ENCODE measurements at regions not wholly inside any gene's neighbourhood (a gene's known extent, or its start where the extent isn't known, plus 50 kb on each side); places are given as distances from the start of the nearest gene placed in this dataset.

- no peak for TF ChIP-seq SIN3A (IDR thresholded peaks at IDR 0.05; ENCODE audit: borderline replicate concordance, insufficient read depth, low read length)
- TF ChIP-seq REST (IDR thresholded peaks at IDR 0.05; ENCODE audit: insufficient read depth in 1 of 2, low read depth in 2 of 2, low read length in 2 of 2): no peak
- no peak for TF ChIP-seq FOXP2 (optimal IDR thresholded peaks at IDR 0.05; ENCODE audit: borderline replicate concordance, extremely low read depth, extremely low read length, insufficient read depth)
- TF ChIP-seq POLR2AphosphoS5 (IDR thresholded peaks at IDR 0.05; ENCODE audit: low read depth, low read length): no peak
- no peak for TF ChIP-seq TAF1 (IDR thresholded peaks at IDR 0.05; ENCODE audit: borderline replicate concordance, insufficient read depth, low read length)
These were observed 96.2 kb upstream of the HAND2 start for GRCh38 chr4:173626277-173626676.

GRCh38 chr4:173609158-173609557 is 79.1 kb upstream of the HAND2 start:
- no peak for TF ChIP-seq TAF1 (IDR thresholded peaks at IDR 0.05; ENCODE audit: borderline replicate concordance, insufficient read depth, low read length)
- TF ChIP-seq POLR2AphosphoS5 (IDR thresholded peaks at IDR 0.05; ENCODE audit: low read depth, low read length): no peak
- no peak for TF ChIP-seq FOXP2 (optimal IDR thresholded peaks at IDR 0.05; ENCODE audit: borderline replicate concordance, extremely low read depth, extremely low read length, insufficient read depth)
- TF ChIP-seq REST (IDR thresholded peaks at IDR 0.05; ENCODE audit: insufficient read depth in 1 of 2, low read depth in 2 of 2, low read length in 2 of 2): no peak
- no peak for TF ChIP-seq SIN3A (IDR thresholded peaks at IDR 0.05; ENCODE audit: borderline replicate concordance, insufficient read depth, low read length)

- TF ChIP-seq REST (IDR thresholded peaks at IDR 0.05; ENCODE audit: insufficient read depth in 1 of 2, low read depth in 2 of 2, low read length in 2 of 2) (no peak), SIN3A (IDR thresholded peaks at IDR 0.05; ENCODE audit: borderline replicate concordance, insufficient read depth, low read length) (no peak), TAF1 (IDR thresholded peaks at IDR 0.05; ENCODE audit: borderline replicate concordance, insufficient read depth, low read length) (no peak), POLR2AphosphoS5 (IDR thresholded peaks at IDR 0.05; ENCODE audit: low read depth, low read length) (no peak), FOXP2 (optimal IDR thresholded peaks at IDR 0.05; ENCODE audit: borderline replicate concordance, extremely low read depth, extremely low read length, insufficient read depth) (no peak)
These were observed 61.7 kb upstream of the HAND2 start for GRCh38 chr4:173591760-173592159.

- no peak for TF ChIP-seq SIN3A (IDR thresholded peaks at IDR 0.05; ENCODE audit: borderline replicate concordance, insufficient read depth, low read length)
These were observed 60.7 kb upstream of the HAND2 start for GRCh38 chr4:173590697-173591096.

GRCh38 chr4:173585876-173586572 is 56.0 kb upstream of the HAND2 start:
- TF ChIP-seq FOXP2 (optimal IDR thresholded peaks at IDR 0.05; ENCODE audit: borderline replicate concordance, extremely low read depth, extremely low read length, insufficient read depth): no peak
- TF ChIP-seq SIN3A (IDR thresholded peaks at IDR 0.05; ENCODE audit: borderline replicate concordance, insufficient read depth, low read length): no peak
- TF ChIP-seq POLR2AphosphoS5 (IDR thresholded peaks at IDR 0.05; ENCODE audit: low read depth, low read length): no peak
- TF ChIP-seq REST (IDR thresholded peaks at IDR 0.05; ENCODE audit: insufficient read depth in 1 of 2, low read depth in 2 of 2, low read length in 2 of 2): no peak
- TF ChIP-seq TAF1 (IDR thresholded peaks at IDR 0.05; ENCODE audit: borderline replicate concordance, insufficient read depth, low read length): no peak

All from PFSK-1 (cell line).